Heart left ventricle (tissue), 16 donors: ENCODE measurements at regions not wholly inside any gene's neighbourhood (a gene's known extent, or its start where the extent isn't known, plus 50 kb on each side); places are given as distances from the start of the nearest gene placed in this dataset.

Experiments
- ATAC-seq, 4 donors: fragments of 200-7000 bp; cut with Tn5 transposase; one replicate each; pipeline ENCODE4 v1.9.1; 2020 to 2022; ENCODE audit warnings: moderate library complexity in 4 of 4, mild to moderate bottlenecking in 3 of 4, moderate number of reproducible peaks in 1 of 4
- DNase-seq, 5 donors: peaks; one replicate each; pipeline ENCODE4 v3.0.0-alpha.2; 2020
- H3K27ac ChIP-seq, 12 donors: fragments of 200-600 bp; sonication (generic) in 4 of 12; one replicate each; pipeline versions ENCODE4 v1.5.0 to v1.8.0; 2016 to 2022; ENCODE audit warnings: mild to moderate bottlenecking in 2 of 12
- H3K27me3 ChIP-seq, 9 donors: fragments of 200-600 bp; sonication (generic) in 2 of 9; one replicate each; pipeline versions ENCODE4 v1.5.1 to v1.8.0; 2016 to 2022; ENCODE audit warnings: mild to moderate bottlenecking in 3 of 9
- H3K36me3 ChIP-seq, 9 donors: fragments of 200-600 bp; sonication (generic) in 2 of 9; one replicate each; pipeline versions ENCODE4 v1.5.0 to v1.8.0; 2018 to 2022; ENCODE audit warnings: mild to moderate bottlenecking in 2 of 9
- H3K4me1 ChIP-seq, 12 donors: fragments of 200-600 bp; sonication (generic) in 4 of 12; one replicate each; pipeline versions ENCODE4 v1.5.0 to v1.8.0; 2016 to 2022; ENCODE audit warnings: mild to moderate bottlenecking in 3 of 12
- H3K4me3 ChIP-seq, 12 donors: fragments of 200-600 bp; sonication (generic) in 4 of 12; one replicate each; pipeline versions ENCODE4 v1.5.0 to v1.8.0; 2017 to 2022; ENCODE audit warnings: mild to moderate bottlenecking in 9 of 12, moderate library complexity in 4 of 12
- H3K9me3 ChIP-seq, 12 donors: fragments of 200-600 bp; sonication (generic) in 4 of 12; one replicate each; pipeline versions ENCODE4 v1.5.0 to v1.8.0; 2016 to 2022; ENCODE audit warnings: mild to moderate bottlenecking in 1 of 12
- CTCF ChIP-seq, 12 donors: fragments of 200-600 bp; sonication (generic) in 4 of 12; IDR thresholded peaks; one replicate each; pipeline versions ENCODE4 v1.5.0 to v1.8.0; 2018 to 2022; ENCODE audit warnings: antibody characterized with exemption in 12 of 12, mild to moderate bottlenecking in 5 of 12
- POLR2A ChIP-seq, 2 donors: fragments of 450-650 bp; IDR thresholded peaks; one replicate each; pipeline ENCODE4 v1.6.1; 2017; ENCODE audit warnings: antibody characterized with exemption in 2 of 2, mild to moderate bottlenecking in 2 of 2, moderate library complexity in 2 of 2
- WGBS, 4 donors: extraction: QIAGEN DNeasy Blood & Tissue Kit in 2 of 4; methylation state at CpG; one replicate each; pipeline versions ENCODE4 v1.1.5 to v1.1.7; 2013 to 2018; 5-methylcytosine and 5-hydroxymethylcytosine counted together
- intact Hi-C, 10 donors: fragments of 100-400 bp; cut with DNase I; formaldehyde crosslinking; loops; one replicate each; pipeline versions ENCODE4 v1.11.1 to v1.14.2; 2022
- donor health status: ischemic (EF 13 %, LVEDD 7.1; RV severe dilation, severe dysfunction).
- donor health status: healthy with polysubstance abuse.
- donor health status: DM: no; HTN: yes; CAD: no.
- donor health status: DM: no; HTN: no; CAD: no.
- donor health status: ischemic (EF 25% LVEDD 6.9; RV normal size, moderate dysfunction).
- donor health status: ischemic (EF 25% LVEDD 5.7; RV mildly dilated, moderate dysfunction).
- donor health status: healthy.
- donor health status: DM: yes; HTN: yes; CAD: no.
- donor health status: ischemic (EF 35%, LVEDD 5.7; RV mildly dilated, moderate dysfunction).
- donor health status: nonischemic (EF 11% LVEDD 7.7; RV severe dilation, severe dysfunction).
- donor health status: DM: yes; HTN: yes; CAD: no.
- donor health status: PGD.
- donor health status: ischemic (EF 29% LVEDD 5.4; RV normal size, mild dysfunction).
- donor health status: nonischemic (EF 23%, LVEDD 6.1; RV moderate dilation, normal function).

GRCh38 chr3:124288996-124289395 lies 297.1 kb upstream of the ROPN1 start:
- Histone ChIP-seq H3K9me3 (no peaks in the 10 kb centered on the region), H3K4me1 (peaks cover 0 to 12% (median 2%) of the 10 kb centered on the region in 12 donors), H3K27ac (no peak overlapping the region), H3K4me3 (no peak overlapping the region), H3K36me3 (no peaks in the 10 kb centered on the region), H3K27me3 (no peaks in the 10 kb centered on the region)
- intact Hi-C loops: no loop called here
- no peak for DNase-seq
- no peak for ATAC-seq
- TF ChIP-seq CTCF (IDR thresholded peaks at IDR 0.05) (no peak), POLR2A (IDR thresholded peaks at IDR 0.05) (no peak)

GRCh38 chr3:124291008-124291407 lies 299.1 kb upstream of the ROPN1 start:
- Histone ChIP-seq H3K4me1 (peaks cover 0 to 8% (median under 1%) of the 10 kb centered on the region in 12 donors), H3K9me3 (no peaks in the 10 kb centered on the region), H3K4me3 (no peak overlapping the region), H3K36me3 (no peaks in the 10 kb centered on the region), H3K27me3 (no peaks in the 10 kb centered on the region), H3K27ac (no peak overlapping the region)
- intact Hi-C loops: no loop called here
- TF ChIP-seq POLR2A (IDR thresholded peaks at IDR 0.05) (no peak), CTCF (IDR thresholded peaks at IDR 0.05) (no peak)
- peak; percentile 11 to 63 (median 56) for ATAC-seq
- no peak for DNase-seq
- WGBS, 4 donors: 84 to 95% (median 88%) methylated on average over 2 of the region's 2 CpGs

- DNase-seq (no peak), ATAC-seq (peak in 1 of 4 donors; percentile 9)
- 89 to 99% (median 96%) methylated on average over 4 of the region's 4 CpGs for WGBS, 4 donors
- Histone ChIP-seq H3K27ac (no peak overlapping the region), H3K9me3 (no peaks in the 10 kb centered on the region), H3K27me3 (no peaks in the 10 kb centered on the region), H3K4me1 (peaks cover 0 to 17% (median 6%) of the 10 kb centered on the region in 12 donors), H3K36me3 (no peaks in the 10 kb centered on the region), H3K4me3 (no peak overlapping the region)
- TF ChIP-seq POLR2A (IDR thresholded peaks at IDR 0.05) (no peak), CTCF (IDR thresholded peaks at IDR 0.05) (no peak)
- intact Hi-C loops: no loop called here
Measured at GRCh38 chr3:124292329-124292728, 300.4 kb upstream of the ROPN1 start.

- Histone ChIP-seq H3K27me3 (no peaks in the 10 kb centered on the region), H3K36me3 (no peaks in the 10 kb centered on the region), H3K27ac (no peak overlapping the region), H3K4me3 (no peak overlapping the region), H3K4me1 (peaks cover 0 to 30% (median 12%) of the 10 kb centered on the region in 12 donors), H3K9me3 (no peaks in the 10 kb centered on the region)
- intact Hi-C loops: no loop called here
- TF ChIP-seq POLR2A (IDR thresholded peaks at IDR 0.05) (no peak), CTCF (IDR thresholded peaks at IDR 0.05) (no peak)
- ATAC-seq (no peak), DNase-seq (no peak)
- 60 to 75% (median 72%) methylated on average over 2 of the region's 2 CpGs for WGBS, 4 donors
Measured at GRCh38 chr3:124293584-124293983, 301.7 kb upstream of the ROPN1 start.
